ENCODE measurements at regions not wholly inside any gene's neighbourhood (a gene's known extent, or its start where the extent isn't known, plus 50 kb on each side); places are given as distances from the start of the nearest gene placed in this dataset.

DNA sequence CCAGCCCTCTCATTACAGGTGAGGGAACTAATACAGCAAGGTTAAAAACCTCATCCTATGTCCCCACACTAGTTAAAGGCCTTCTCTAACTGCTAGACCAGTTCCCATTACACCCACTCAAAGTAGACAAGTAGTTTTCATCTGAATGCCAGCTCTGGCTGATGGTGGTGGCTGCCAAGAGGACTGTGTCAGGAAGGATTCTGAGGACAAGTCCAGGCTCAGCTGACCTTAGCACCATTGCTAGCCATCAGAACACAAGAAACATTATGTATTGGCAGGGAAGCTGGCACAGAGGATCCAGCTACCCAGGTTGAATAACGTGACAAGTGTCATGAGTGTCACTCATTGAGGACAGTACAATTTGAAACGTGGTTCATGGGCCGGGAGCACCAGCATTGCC, 163.4 kb downstream of the HSD17B3 start:
- TF ChIP-seq, protein P1, sequence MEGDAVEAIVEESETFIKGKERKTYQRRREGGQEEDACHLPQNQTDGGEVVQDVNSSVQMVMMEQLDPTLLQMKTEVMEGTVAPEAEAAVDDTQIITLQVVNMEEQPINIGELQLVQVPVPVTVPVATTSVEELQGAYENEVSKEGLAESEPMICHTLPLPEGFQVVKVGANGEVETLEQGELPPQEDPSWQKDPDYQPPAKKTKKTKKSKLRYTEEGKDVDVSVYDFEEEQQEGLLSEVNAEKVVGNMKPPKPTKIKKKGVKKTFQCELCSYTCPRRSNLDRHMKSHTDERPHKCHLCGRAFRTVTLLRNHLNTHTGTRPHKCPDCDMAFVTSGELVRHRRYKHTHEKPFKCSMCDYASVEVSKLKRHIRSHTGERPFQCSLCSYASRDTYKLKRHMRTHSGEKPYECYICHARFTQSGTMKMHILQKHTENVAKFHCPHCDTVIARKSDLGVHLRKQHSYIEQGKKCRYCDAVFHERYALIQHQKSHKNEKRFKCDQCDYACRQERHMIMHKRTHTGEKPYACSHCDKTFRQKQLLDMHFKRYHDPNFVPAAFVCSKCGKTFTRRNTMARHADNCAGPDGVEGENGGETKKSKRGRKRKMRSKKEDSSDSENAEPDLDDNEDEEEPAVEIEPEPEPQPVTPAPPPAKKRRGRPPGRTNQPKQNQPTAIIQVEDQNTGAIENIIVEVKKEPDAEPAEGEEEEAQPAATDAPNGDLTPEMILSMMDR (conservative IDR thresholded peaks at IDR 0.05): no peak
- no peak overlapping the region for H3K27ac ChIP-seq

DNA sequence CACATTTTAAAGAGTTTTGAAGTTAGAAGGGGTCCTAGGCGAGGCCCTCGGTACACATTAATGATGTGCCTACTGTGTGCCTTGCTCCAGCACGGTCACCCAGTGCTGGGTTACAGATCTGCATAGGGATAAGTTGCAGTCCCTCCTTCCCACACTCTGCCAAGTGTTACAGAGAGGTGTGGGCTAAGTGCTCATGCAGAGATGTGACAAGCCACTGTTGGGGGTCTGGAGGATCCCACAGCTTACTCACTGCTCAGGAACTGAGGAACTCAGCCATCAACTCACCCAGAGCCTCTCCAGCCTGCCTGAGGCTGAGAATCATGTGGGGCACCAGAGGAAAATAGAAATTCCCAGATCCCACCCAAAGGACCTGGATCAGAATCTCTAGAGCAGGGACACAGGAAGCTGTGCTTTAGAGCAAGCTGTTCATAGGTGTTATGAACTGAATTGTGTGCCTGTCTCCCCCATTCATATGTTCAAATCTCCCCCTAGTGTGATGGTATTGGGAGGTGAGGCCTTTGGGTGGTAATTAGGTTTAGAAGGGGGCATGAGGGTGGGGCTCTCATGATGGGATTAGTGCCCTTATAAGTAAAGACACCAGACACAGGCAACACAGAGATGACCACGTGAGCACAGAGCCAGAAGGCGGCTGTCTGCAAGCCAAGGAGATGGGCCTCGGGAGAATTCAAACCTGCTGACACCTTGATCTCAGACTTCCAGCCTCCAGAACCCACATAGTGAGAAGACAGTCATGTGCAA, 164.1 kb downstream of the HSD17B3 start:
- TF ChIP-seq, protein P1 (conservative IDR thresholded peaks at IDR 0.05): no peak
- peak overlapping the region; percentile 27; the same call in 1 of the 2 replicates for H3K27ac ChIP-seq

DNA sequence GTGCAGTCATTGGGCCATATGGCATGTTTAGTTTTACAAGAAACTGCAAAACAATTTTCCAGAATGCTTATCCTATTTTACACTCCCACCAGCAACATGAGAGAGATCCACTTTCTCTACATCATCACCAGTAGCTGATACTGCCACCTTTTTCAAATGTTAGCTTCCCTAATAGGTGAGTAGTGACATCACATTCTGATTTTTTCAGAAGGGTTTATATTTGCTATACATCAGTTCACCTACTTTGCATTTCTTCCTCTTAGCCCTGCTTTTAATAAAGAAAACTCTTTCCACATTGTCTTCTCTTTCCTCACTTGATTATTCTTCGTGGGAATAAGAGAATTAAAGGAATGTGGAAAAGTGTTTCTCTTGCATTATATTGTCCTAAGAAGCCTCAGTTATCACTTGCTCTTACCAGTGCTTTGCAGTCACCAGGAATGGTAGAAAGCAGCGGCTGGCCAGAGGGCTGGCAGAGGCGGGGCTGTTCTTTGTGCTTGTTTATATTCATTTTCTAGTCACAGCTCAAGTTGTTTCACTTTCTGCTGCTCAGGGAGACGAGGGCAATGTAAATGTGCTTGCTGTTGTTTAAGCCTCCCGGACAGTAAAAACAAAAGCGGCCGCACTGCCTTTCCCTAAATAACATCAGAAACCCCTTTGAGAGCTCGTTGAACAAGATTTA, 164.8 kb downstream of the HSD17B3 start:
- TF ChIP-seq, protein P1 (conservative IDR thresholded peaks at IDR 0.05): no peak
- H3K27ac ChIP-seq: peak overlapping the region; percentile 27; the same call in 1 of the 2 replicates

DNA sequence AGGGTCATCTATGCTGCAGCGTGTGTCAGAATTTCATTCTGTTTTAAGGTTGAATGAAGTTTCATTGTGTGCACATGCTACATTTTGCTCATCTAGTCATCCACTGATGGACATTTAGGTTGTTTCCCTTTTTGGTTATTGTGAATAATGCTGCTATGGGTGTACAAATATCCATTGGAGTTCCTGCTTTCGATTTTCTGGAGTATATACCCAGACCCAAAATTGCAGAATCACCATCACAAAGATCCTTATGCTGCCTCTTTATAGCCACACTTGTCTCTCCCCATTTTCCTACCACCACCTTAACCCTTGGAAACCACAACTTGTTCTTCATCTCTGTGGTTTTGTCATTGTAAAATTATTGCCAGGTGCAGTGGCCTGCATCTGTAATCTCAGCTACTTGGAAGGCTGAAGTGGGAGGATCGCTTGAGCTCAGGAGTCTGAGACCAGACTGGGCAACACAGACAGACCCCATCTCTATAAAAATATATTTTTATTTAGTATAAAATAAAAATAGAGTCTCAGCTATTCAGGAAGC, 166.2 kb downstream of the HSD17B3 start:
- TF ChIP-seq, protein P1 (conservative IDR thresholded peaks at IDR 0.05): no peak
- no peak overlapping the region for H3K27ac ChIP-seq

DNA sequence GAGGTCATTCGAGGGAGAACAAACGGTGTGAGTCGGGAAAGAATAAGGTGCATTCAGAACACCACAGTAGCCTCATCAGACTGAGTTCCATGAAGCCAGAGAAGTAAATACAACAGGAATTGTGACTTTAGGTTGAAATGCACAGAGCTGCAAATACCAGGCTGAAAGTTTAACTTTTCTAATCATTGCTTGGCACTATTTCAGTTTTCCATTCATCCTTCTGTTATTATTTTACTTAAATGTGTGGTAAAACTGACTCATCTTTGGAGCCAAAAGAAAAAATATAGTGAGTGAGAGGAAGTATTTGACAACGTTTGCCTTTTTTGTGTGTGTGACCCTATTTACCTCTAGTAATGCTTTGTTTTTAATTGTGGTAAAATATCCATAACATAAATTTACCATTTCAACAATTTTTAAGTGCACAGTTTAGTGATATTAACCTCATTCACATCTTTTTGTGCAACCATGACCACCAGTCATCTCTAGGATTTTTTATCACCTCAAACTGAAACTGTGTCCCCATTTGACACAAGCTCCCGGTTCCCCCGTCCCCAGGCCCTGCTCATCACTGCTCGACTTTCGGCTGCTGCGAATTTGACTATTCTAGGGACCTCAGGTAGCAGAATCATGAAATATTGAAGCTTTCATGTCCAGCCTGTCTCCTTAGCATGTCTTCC, 166.8 kb downstream of the HSD17B3 start:
- TF ChIP-seq, protein P1 (conservative IDR thresholded peaks at IDR 0.05): no peak
- no peak overlapping the region for H3K27ac ChIP-seq

DNA sequence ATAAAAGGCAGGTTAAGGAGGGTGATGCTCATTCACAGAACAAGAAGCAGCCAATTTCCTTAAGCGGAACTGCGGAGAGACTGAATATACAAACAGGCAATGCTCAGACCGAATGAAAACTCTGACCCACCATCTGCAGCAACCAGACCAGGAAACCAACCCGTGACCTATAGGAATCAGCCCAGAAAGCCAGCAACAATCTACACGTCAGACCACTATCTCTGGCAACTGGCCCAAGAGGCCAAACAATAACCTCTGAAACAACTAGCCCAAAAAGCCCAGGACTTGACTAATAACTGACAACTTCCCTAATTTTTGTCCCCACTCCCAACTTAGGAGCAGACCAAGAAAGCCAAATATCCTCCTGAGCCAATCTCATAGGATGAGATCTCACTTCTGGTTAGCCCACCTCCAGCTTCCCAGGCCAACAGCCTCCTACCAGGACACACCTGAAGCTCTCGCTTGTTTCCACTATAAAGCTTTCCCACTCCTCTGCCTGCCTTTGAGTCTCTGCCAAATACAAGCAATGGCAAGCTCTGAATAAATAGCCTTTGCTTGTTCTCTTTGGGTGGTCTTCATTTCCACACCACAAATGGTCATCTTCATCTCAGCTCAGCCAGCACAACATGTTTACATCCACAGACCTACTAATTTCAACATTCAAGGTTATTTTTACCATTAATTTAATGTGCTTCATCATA, 168.5 kb downstream of the HSD17B3 start:
- TF ChIP-seq, protein P1 (conservative IDR thresholded peaks at IDR 0.05): no peak
- H3K27ac ChIP-seq: no peak overlapping the region
